ENCODE measurements at regions not wholly inside any gene's neighbourhood (a gene's known extent, or its start where the extent isn't known, plus 50 kb on each side); places are given as distances from the start of the nearest gene placed in this dataset.
"Not testable (repeated sequence)": the region's sequence is repeated elsewhere in the genome, so short reads cannot be mapped to it uniquely, and the experiment has no call there.

DNA sequence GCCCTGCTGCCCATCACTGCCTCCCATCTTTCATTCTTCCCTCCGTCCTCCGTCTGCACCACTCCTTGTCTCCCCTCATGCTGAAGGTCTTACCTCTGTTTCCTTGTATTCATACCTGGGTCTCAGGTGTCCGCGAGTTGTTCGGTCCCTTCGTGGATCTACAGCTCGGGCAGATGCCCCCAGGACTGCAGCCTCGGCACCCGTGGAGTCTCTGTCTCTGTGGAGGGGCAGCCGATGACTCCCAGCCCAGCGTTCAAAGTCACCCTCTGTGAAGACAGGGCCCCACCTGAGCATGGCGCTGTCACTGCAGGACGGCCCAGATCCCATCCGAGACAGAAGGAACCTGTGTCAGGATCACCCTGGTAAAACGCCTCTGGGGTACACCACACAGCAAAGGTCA, 480.0 kb upstream of the SALL3 start:
- H3K9me3 Mint-ChIP-seq: peaks cover 0 to 9% (median 0%) of the 10 kb centered on the region in 7 donors
- Histone ChIP-seq H3K36me3 (ENCODE audit: control insufficient read depth, insufficient read depth, low read length) (no peaks in the 10 kb centered on the region), H3K4me3 (ENCODE audit: low read depth, low read length) (no peak overlapping the region), H3K4me1 (ENCODE audit: control insufficient read depth, insufficient read depth, low read length, poor library complexity, severe bottlenecking) (no peaks in the 10 kb centered on the region), H3K27ac (ENCODE audit: insufficient read depth, low read length, poor library complexity, severe bottlenecking) (no peak overlapping the region), H3K9me3 (ENCODE audit: control insufficient read depth in 2 of 2, low read length in 2 of 2) (peaks cover 0 to 22% of the 10 kb centered on the region in 2 experiments), H3K27me3 (ENCODE audit: control insufficient read depth, insufficient read depth, low read length) (no peaks in the 10 kb centered on the region)
- H3K4me1 Mint-ChIP-seq: no peaks in the 10 kb centered on the region
- no peaks in the 10 kb centered on the region for H3K36me3 Mint-ChIP-seq
- ATAC-seq (ENCODE audit: low read depth in 2 of 2) (no peak), DNase-seq (no peak)
- peak overlapping the region in 1 of 3 donors; percentile 6 for H3K27ac Mint-ChIP-seq
- no peak overlapping the region for H3K4me3 Mint-ChIP-seq
- no peaks in the 10 kb centered on the region for H3K27me3 Mint-ChIP-seq

DNA sequence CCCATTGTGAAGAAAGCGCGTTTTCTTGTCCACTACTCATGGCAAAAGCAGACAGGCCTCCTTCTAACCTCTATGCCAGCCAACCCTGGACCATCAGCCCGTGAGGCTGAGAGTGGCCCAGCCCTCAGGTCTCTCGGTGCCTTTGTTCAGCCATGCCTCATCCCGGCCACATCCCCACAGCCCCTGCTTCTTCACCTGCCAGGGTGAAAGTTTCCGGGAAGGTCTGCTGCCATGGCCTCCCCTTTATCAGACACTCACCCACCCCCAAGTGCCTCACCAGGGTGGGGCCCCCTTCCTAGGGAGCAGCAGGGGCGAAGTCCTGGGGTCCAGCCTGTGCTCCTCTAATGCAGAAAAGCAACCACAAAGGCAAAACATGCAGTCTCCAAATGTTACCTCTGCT, 478.4 kb upstream of the SALL3 start:
- H3K4me3 ChIP-seq (ENCODE audit: low read depth, low read length): no peak overlapping the region
- H3K9me3 ChIP-seq (ENCODE audit: control insufficient read depth in 2 of 2, low read length in 2 of 2): peaks cover 0 to 14% of the 10 kb centered on the region in 2 experiments
- H3K4me1 Mint-ChIP-seq: no peaks in the 10 kb centered on the region
- no peaks in the 10 kb centered on the region for H3K27me3 Mint-ChIP-seq
- H3K4me1 ChIP-seq (ENCODE audit: control insufficient read depth, insufficient read depth, low read length, poor library complexity, severe bottlenecking): no peaks in the 10 kb centered on the region
- no peak overlapping the region for H3K27ac ChIP-seq (ENCODE audit: insufficient read depth, low read length, poor library complexity, severe bottlenecking)
- H3K9me3 Mint-ChIP-seq: peaks cover 0 to 8% (median 0%) of the 10 kb centered on the region in 7 donors
- no peak for DNase-seq
- no peak overlapping the region for H3K4me3 Mint-ChIP-seq
- no peak for ATAC-seq (ENCODE audit: low read depth in 2 of 2)
- H3K36me3 Mint-ChIP-seq: no peaks in the 10 kb centered on the region
- no peaks in the 10 kb centered on the region for H3K27me3 ChIP-seq (ENCODE audit: control insufficient read depth, insufficient read depth, low read length)
- H3K36me3 ChIP-seq (ENCODE audit: control insufficient read depth, insufficient read depth, low read length): no peaks in the 10 kb centered on the region
- H3K27ac Mint-ChIP-seq: no peak overlapping the region

DNA sequence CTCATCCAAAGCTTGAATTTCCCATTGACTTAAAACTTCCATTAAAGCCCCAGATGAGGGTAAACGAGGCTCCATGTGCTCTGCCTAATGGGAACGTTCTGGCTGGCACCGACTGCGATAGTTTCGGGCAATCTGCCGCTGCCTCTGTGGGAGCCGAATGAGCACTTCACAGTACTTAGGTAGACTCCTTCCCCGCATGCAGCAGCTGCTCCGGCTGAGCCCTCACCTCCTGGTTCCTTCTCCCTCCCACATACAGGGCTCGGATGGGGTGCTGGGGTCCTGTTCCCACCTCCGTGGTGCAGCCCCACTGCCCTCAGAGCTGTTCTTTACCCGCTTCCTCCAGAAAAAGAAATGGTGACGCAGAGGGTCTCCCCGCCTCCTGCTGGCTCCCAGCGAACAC, 476.5 kb upstream of the SALL3 start:
- H3K9me3 ChIP-seq (ENCODE audit: control insufficient read depth in 2 of 2, low read length in 2 of 2): peaks cover 0 to 14% of the 10 kb centered on the region in 2 experiments
- Mint-ChIP-seq H3K4me3 (no peak overlapping the region), H3K4me1 (no peaks in the 10 kb centered on the region), H3K27ac (no peak overlapping the region), H3K36me3 (no peaks in the 10 kb centered on the region), H3K9me3 (peaks cover 0 to 12% (median 3%) of the 10 kb centered on the region in 7 donors), H3K27me3 (no peaks in the 10 kb centered on the region)
- H3K27ac ChIP-seq (ENCODE audit: insufficient read depth, low read length, poor library complexity, severe bottlenecking): no peak overlapping the region
- no peaks in the 10 kb centered on the region for H3K4me1 ChIP-seq (ENCODE audit: control insufficient read depth, insufficient read depth, low read length, poor library complexity, severe bottlenecking)
- DNase-seq: no peak
- no peak for ATAC-seq (ENCODE audit: low read depth in 2 of 2)
- no peak overlapping the region for H3K4me3 ChIP-seq (ENCODE audit: low read depth, low read length)
- no peaks in the 10 kb centered on the region for H3K27me3 ChIP-seq (ENCODE audit: control insufficient read depth, insufficient read depth, low read length)
- no peaks in the 10 kb centered on the region for H3K36me3 ChIP-seq (ENCODE audit: control insufficient read depth, insufficient read depth, low read length)

DNA sequence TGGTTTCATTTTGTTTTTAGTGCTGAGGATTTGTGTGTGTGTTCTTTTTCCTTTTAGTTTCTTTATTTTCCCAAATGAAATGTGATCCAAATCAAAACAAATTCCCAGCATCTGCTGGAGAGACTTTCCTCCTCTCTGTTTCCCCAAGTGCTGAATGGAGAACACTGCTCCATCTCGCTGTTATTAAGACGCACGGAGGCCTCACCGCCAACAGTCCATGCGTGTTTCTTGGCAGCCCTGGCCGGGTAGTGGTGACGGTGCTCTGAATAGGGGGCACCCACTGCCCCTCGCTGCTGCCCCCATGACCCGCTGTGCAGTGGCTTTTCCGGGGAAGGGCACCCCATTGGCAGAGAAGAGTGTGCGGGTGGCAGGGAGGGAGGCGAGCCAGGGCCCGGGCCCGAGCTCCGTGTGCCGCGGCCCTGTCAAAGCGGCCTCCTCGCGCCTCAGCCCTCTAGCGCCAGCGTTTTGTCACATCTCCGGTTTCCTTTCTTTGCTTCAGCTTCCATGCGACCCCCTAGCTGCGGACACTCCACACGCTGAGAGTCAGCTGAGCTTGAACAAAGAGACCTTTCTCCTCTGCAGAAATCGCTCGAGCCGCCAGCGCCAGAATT, 473.7 kb upstream of the SALL3 start:
- H3K9me3 Mint-ChIP-seq: peaks cover 0 to 10% (median 6%) of the 10 kb centered on the region in 7 donors
- H3K4me1 ChIP-seq (ENCODE audit: control insufficient read depth, insufficient read depth, low read length, poor library complexity, severe bottlenecking): no peaks in the 10 kb centered on the region
- H3K4me3 Mint-ChIP-seq: no peak overlapping the region
- no peaks in the 10 kb centered on the region for H3K27me3 Mint-ChIP-seq
- no peak overlapping the region for H3K4me3 ChIP-seq (ENCODE audit: low read depth, low read length)
- no peak for ATAC-seq (ENCODE audit: low read depth in 2 of 2)
- no peak overlapping the region for H3K27ac ChIP-seq (ENCODE audit: insufficient read depth, low read length, poor library complexity, severe bottlenecking)
- no peaks in the 10 kb centered on the region for H3K4me1 Mint-ChIP-seq
- H3K27me3 ChIP-seq (ENCODE audit: control insufficient read depth, insufficient read depth, low read length): no peaks in the 10 kb centered on the region
- no peaks in the 10 kb centered on the region for H3K36me3 Mint-ChIP-seq
- H3K9me3 ChIP-seq (ENCODE audit: control insufficient read depth in 2 of 2, low read length in 2 of 2): peaks cover 0 to 12% of the 10 kb centered on the region in 2 experiments
- no peaks in the 10 kb centered on the region for H3K36me3 ChIP-seq (ENCODE audit: control insufficient read depth, insufficient read depth, low read length)
- no peak for DNase-seq
- H3K27ac Mint-ChIP-seq: no peak overlapping the region

DNA sequence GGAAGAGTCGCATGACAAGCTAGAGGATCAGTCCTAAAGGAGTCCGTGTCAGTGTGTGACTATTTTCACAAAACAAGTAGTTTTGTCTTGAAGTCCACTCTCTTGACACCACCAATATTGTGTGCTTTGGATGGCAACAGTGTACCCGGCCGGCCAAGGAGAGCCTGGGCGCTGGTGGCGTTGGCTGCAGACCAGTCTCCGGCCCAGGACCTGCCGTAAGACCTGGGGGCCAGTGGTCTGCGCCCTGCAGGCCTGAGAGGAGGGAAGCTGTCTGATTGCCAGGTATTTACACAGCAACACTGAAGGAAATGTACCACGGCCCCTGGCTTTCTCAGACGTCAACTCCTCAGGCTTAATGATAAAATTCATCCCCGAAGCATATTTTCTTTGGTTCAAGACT, 472.4 kb upstream of the SALL3 start:
- H3K27me3 ChIP-seq (ENCODE audit: control insufficient read depth, insufficient read depth, low read length): no peaks in the 10 kb centered on the region
- ATAC-seq (ENCODE audit: low read depth in 2 of 2) (no peak), DNase-seq (no peak)
- H3K9me3 ChIP-seq (ENCODE audit: control insufficient read depth in 2 of 2, low read length in 2 of 2): no peaks in the 10 kb centered on the region
- no peak overlapping the region for H3K27ac ChIP-seq (ENCODE audit: insufficient read depth, low read length, poor library complexity, severe bottlenecking)
- Mint-ChIP-seq H3K27me3 (no peaks in the 10 kb centered on the region), H3K27ac (no peak overlapping the region), H3K4me3 (no peak overlapping the region), H3K36me3 (no peaks in the 10 kb centered on the region), H3K9me3 (peaks cover 0 to 12% (median 6%) of the 10 kb centered on the region in 7 donors), H3K4me1 (no peaks in the 10 kb centered on the region)
- no peaks in the 10 kb centered on the region for H3K36me3 ChIP-seq (ENCODE audit: control insufficient read depth, insufficient read depth, low read length)
- no peak overlapping the region for H3K4me3 ChIP-seq (ENCODE audit: low read depth, low read length)
- no peaks in the 10 kb centered on the region for H3K4me1 ChIP-seq (ENCODE audit: control insufficient read depth, insufficient read depth, low read length, poor library complexity, severe bottlenecking)

DNA sequence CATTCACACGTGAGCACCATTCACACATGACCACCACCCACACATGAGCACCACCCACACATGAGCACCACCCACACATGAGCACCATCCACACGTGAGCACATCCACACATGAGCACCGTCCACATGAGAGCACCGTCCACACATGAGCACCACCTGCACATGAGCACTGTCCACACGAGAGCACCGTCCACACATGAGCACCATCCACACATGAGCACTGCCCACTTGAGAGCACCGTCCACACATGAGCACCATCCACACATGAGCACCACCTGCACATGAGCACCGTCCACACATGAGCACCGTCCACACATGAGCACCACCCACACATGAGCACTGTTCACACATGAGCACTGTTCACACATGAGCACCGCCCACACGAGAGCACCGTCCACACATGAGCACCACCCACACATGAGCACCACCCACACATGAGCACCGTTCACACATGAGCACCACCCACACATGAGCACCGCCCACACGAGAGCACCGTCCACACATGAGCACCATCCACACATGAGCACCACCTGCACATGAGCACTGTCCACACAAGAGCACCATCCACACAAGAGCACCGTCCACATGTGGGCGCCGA, 471.3 kb upstream of the SALL3 start:
- not testable (repeated sequence) for H3K27ac ChIP-seq (ENCODE audit: insufficient read depth, low read length, poor library complexity, severe bottlenecking); H3K36me3 ChIP-seq (ENCODE audit: control insufficient read depth, insufficient read depth, low read length); H3K4me3 ChIP-seq (ENCODE audit: low read depth, low read length); H3K36me3 Mint-ChIP-seq; H3K27me3 ChIP-seq (ENCODE audit: control insufficient read depth, insufficient read depth, low read length); H3K4me3 Mint-ChIP-seq; H3K4me1 ChIP-seq (ENCODE audit: control insufficient read depth, insufficient read depth, low read length, poor library complexity, severe bottlenecking); H3K9me3 ChIP-seq (ENCODE audit: control insufficient read depth in 2 of 2, low read length in 2 of 2); H3K27me3 Mint-ChIP-seq; ATAC-seq (ENCODE audit: low read depth in 2 of 2); H3K4me1 Mint-ChIP-seq; DNase-seq
- Mint-ChIP-seq H3K9me3 (peaks cover 0 to 16% (median 6%) of the 10 kb centered on the region in 7 donors), H3K27ac (peak overlapping the region in 1 of 3 donors; percentile 66)

DNA sequence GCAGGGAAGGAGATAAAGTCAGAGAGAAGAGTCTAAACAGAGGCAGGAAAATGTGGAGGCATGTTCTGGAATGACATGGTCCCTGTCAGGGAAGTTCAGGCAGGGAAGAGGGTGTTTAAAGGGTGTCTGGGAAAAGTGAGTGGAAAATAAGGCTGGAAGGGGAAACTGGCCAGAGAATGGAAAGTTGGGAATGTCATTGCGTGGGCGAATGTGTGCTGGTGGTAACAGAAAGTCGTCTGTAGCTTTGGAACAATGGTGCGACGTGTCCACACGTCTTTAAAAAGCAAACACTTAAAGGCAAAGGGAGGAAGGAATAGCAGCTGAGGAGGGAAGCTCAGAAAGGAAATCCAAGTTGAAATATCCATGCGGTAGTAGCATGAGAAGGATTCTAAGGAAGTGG, 469.5 kb upstream of the SALL3 start:
- H3K4me3 Mint-ChIP-seq: no peak overlapping the region
- Histone ChIP-seq H3K4me1 (ENCODE audit: control insufficient read depth, insufficient read depth, low read length, poor library complexity, severe bottlenecking) (no peaks in the 10 kb centered on the region), H3K4me3 (ENCODE audit: low read depth, low read length) (no peak overlapping the region), H3K27ac (ENCODE audit: insufficient read depth, low read length, poor library complexity, severe bottlenecking) (no peak overlapping the region), H3K27me3 (ENCODE audit: control insufficient read depth, insufficient read depth, low read length) (no peaks in the 10 kb centered on the region), H3K36me3 (ENCODE audit: control insufficient read depth, insufficient read depth, low read length) (no peaks in the 10 kb centered on the region), H3K9me3 (ENCODE audit: control insufficient read depth in 2 of 2, low read length in 2 of 2) (no peaks in the 10 kb centered on the region)
- no peak for ATAC-seq (ENCODE audit: low read depth in 2 of 2)
- no peaks in the 10 kb centered on the region for H3K27me3 Mint-ChIP-seq
- peaks cover 0 to 13% (median 6%) of the 10 kb centered on the region in 7 donors for H3K9me3 Mint-ChIP-seq
- no peak for DNase-seq
- H3K36me3 Mint-ChIP-seq: no peaks in the 10 kb centered on the region
- H3K27ac Mint-ChIP-seq: peak overlapping the region in 1 of 3 donors; percentile 70
- no peaks in the 10 kb centered on the region for H3K4me1 Mint-ChIP-seq

DNA sequence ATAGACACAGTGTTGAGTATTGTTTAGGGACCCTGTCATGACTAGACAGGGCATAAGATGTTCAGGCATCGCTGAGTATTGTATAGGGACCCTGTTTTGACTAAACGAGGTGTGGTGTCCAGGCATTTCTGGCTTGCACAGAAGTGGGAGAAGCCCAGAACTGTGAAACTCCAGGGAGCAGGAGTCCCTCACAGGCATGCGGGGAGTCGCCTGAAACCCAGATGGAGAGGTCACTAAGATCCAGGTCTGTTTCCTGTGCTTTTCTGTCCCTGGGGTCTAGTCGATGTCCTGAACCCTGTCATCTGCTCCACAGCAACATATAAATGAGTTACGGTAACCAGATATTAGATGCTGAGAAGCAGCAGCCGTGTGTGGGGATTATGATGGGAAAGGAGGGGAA, 469.0 kb upstream of the SALL3 start:
- Histone ChIP-seq H3K27ac (ENCODE audit: insufficient read depth, low read length, poor library complexity, severe bottlenecking) (no peak overlapping the region), H3K9me3 (ENCODE audit: control insufficient read depth in 2 of 2, low read length in 2 of 2) (no peaks in the 10 kb centered on the region), H3K4me1 (ENCODE audit: control insufficient read depth, insufficient read depth, low read length, poor library complexity, severe bottlenecking) (no peaks in the 10 kb centered on the region), H3K36me3 (ENCODE audit: control insufficient read depth, insufficient read depth, low read length) (no peaks in the 10 kb centered on the region), H3K27me3 (ENCODE audit: control insufficient read depth, insufficient read depth, low read length) (no peaks in the 10 kb centered on the region), H3K4me3 (ENCODE audit: low read depth, low read length) (no peak overlapping the region)
- H3K4me1 Mint-ChIP-seq: no peaks in the 10 kb centered on the region
- no peak overlapping the region for H3K4me3 Mint-ChIP-seq
- H3K36me3 Mint-ChIP-seq: no peaks in the 10 kb centered on the region
- no peak for ATAC-seq (ENCODE audit: low read depth in 2 of 2)
- DNase-seq: no peak
- H3K9me3 Mint-ChIP-seq: peaks cover 0 to 13% (median 6%) of the 10 kb centered on the region in 7 donors
- no peak overlapping the region for H3K27ac Mint-ChIP-seq
- H3K27me3 Mint-ChIP-seq: no peaks in the 10 kb centered on the region
